ENCODE measurements at regions not wholly inside any gene's neighbourhood (a gene's known extent, or its start where the extent isn't known, plus 50 kb on each side); places are given as distances from the start of the nearest gene placed in this dataset.

DNA sequence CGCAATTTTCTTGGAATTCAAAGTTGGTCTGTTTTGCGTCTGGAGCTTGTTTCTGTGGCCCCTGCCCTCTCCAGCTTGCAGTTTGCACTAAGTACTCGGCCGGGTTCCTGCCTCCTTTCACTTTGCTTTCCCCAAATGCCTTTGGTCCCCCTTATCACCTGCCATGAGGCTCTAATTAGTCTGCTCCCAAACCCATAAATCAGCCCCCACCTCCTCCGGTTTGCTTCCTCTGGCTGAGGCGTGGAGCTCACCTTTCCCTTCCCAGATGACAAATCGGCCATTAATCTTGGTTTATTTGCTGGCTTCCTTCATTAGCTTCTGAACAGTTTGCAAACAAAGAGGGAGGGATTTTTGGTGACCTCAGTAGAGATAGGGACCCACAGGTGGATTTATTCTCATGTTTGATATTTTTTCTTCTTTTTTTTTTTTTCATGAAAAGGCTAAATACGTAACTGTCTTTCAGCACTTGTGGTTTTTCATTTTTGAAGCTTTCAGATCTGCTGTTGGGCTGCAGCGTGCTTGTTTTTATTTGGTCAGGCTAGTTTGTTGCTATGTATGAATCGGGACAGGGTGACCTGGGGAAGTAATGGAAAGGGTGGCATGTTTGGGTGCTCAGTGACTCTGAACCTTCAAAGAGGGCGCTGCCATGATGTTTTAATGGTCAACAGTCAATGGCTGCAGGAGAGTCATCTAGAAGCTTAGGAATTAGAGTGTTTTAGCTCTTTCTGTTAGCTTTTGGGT lies 121.7 kb upstream of the JAG1 start:
- TF ChIP-seq CTCF (IDR thresholded peaks at IDR 0.05) = no peak
- intact Hi-C loops (cut with DNase I, micrococcal nuclease) = no loop called here
- no peak for ATAC-seq

DNA sequence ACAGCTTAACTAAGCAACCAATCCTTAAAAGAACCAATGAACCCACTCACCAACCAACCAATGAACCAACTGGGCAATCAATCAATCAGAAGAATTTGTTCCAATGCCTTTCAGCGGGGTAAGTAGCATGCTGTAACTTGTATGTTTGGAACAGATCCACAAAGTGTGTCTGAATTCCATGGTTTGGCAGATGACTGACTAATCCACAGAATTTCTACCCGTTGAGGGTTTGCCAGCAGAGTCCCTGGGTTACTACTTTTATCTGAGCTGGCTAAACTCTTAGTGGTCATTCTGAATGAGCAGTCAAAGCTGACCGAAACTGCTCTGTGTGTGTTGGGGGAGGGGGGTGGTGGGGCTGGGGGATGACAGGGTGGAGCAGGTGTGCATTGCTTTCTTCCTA lies 125.0 kb upstream of the JAG1 start:
- H3K9me3 ChIP-seq = no peaks in the 10 kb centered on the region
- TF ChIP-seq CTCF (IDR thresholded peaks at IDR 0.05) = no peak
- intact Hi-C loops (cut with DNase I, micrococcal nuclease) = no loop called here
- no peak overlapping the region for H3K4me3 ChIP-seq
- ATAC-seq = no peak
- H3K4me1 ChIP-seq (ENCODE audit: low read depth) = no peaks in the 10 kb centered on the region
- no peaks in the 10 kb centered on the region for H3K36me3 ChIP-seq (ENCODE audit: low read depth)
- DNase-seq = no peak

More for the DNA sequence above, 121.7 kb upstream of the JAG1 start:
- no peak overlapping the region for H3K4me3 ChIP-seq
- H3K4me1 ChIP-seq (ENCODE audit: low read depth) = no peaks in the 10 kb centered on the region
- no peak for DNase-seq
- H3K36me3 ChIP-seq (ENCODE audit: low read depth) = no peaks in the 10 kb centered on the region
- no peaks in the 10 kb centered on the region for H3K9me3 ChIP-seq

GRCh38 chr20:10799735-10800134 lies 125.9 kb upstream of the JAG1 start:
- TF ChIP-seq CTCF (IDR thresholded peaks at IDR 0.05) = no peak
- Histone ChIP-seq H3K9me3 (no peaks in the 10 kb centered on the region), H3K4me3 (no peak overlapping the region), H3K4me1 (ENCODE audit: low read depth) (no peaks in the 10 kb centered on the region), H3K36me3 (ENCODE audit: low read depth) (no peaks in the 10 kb centered on the region)
- DNase-seq (no peak), ATAC-seq (no peak)
- intact Hi-C loops (cut with DNase I, micrococcal nuclease) = no loop called here

DNA sequence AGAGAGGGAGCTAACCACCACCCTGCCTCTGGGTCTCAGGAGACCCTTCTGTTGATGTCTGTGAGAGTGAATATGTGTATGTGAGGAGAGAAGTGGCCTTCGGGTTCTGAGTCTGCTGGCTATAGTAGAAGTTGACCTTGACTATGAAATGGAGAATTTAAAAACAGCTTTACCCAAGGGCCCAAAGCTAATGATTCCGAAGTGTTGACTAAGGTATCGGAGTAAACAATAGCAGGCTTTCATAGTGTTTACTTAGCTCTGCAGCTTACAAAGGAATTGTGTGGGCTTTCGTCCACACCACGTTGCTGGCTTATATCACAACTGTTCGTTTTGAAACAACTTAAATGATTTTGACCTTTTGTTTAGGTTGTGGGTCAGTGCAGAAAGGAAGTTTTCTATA lies 126.5 kb upstream of the JAG1 start:
- TF ChIP-seq CTCF (IDR thresholded peaks at IDR 0.05) = no peak
- intact Hi-C loops (cut with DNase I, micrococcal nuclease) = no loop called here
- DNase-seq (no peak), ATAC-seq (no peak)
- Histone ChIP-seq H3K4me3 (no peak overlapping the region), H3K4me1 (ENCODE audit: low read depth) (no peaks in the 10 kb centered on the region), H3K9me3 (no peaks in the 10 kb centered on the region), H3K36me3 (ENCODE audit: low read depth) (no peaks in the 10 kb centered on the region)

DNA sequence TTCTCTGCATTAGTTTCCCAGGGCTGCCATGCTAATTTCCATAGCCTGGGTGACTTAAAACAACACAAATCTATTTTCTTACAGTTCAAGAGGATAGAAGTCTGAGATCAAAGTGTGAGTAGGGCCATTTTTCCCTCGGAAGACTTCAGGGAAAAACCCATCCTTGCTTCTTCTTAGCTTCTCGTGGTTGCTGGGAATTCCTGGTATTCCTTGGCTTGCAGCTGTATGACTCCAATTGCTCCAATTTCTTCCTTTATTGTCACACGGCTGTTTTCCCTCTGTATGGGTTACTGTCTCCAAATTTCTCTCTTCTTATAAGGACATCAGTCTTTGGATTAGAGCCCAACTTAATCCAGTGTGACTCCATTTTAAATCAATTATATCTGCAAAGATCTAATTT lies 128.4 kb upstream of the JAG1 start:
- intact Hi-C loops (cut with DNase I, micrococcal nuclease) = no loop called here
- no peak for TF ChIP-seq CTCF (IDR thresholded peaks at IDR 0.05)
- no peaks in the 10 kb centered on the region for H3K4me1 ChIP-seq (ENCODE audit: low read depth)
- H3K36me3 ChIP-seq (ENCODE audit: low read depth) = no peaks in the 10 kb centered on the region
- H3K4me3 ChIP-seq = no peak overlapping the region
- ATAC-seq (no peak), DNase-seq (no peak)
- H3K9me3 ChIP-seq = no peaks in the 10 kb centered on the region

- Histone ChIP-seq H3K4me3 (no peak overlapping the region), H3K9me3 (no peaks in the 10 kb centered on the region), H3K4me1 (ENCODE audit: low read depth) (no peaks in the 10 kb centered on the region), H3K36me3 (ENCODE audit: low read depth) (no peaks in the 10 kb centered on the region)
- intact Hi-C loops (cut with DNase I, micrococcal nuclease) = no loop called here
- DNase-seq (no peak), ATAC-seq (no peak)
- TF ChIP-seq CTCF (IDR thresholded peaks at IDR 0.05) = no peak
These were observed 132.0 kb upstream of the JAG1 start for GRCh38 chr20:10805764-10806163.

All from mucosa of descending colon (tissue), 3 donors.